CD4-positive, alpha-beta memory T cell (primary cell): ENCODE measurements at regions not wholly inside any gene's neighbourhood (a gene's known extent, or its start where the extent isn't known, plus 50 kb on each side); places are given as distances from the start of the nearest gene placed in this dataset.

Experiments
- CTCF ChIA-PET: fragments of 350-600 bp; sonication (Branson Sonifier 250); formaldehyde crosslinking; loops from one replicate; lab custom pipeline; 2021; ENCODE audit warnings: inconsistent platforms; ENCODE audit not compliant: partially characterized antibody; lab: Charles Lee
- POLR2A ChIA-PET: fragments of 350-600 bp; sonication (Branson Sonifier 250); formaldehyde crosslinking; loops from one replicate; lab custom pipeline; 2021; ENCODE audit not compliant: partially characterized antibody; lab: Charles Lee
- DNase-seq, 5 donors: peaks; one replicate each; pipeline versions ENCODE4 v3.0.0 to v3.0.0-alpha.2; 2020 to 2022; ENCODE audit warnings: mixed read lengths in 1 of 5
- H3K27ac ChIP-seq: one replicate; pipeline ENCODE4 v1.7.0; 2013; ENCODE audit warnings: low read depth, low read length
- H3K27me3 ChIP-seq: 2 replicates; pipeline ENCODE4 v1.7.0; 2013; ENCODE audit warnings: mild to moderate bottlenecking, low read length, moderate library complexity; ENCODE audit not compliant: insufficient read depth
- H3K36me3 ChIP-seq: 2 replicates; pipeline ENCODE4 v1.7.0; 2013; ENCODE audit warnings: mild to moderate bottlenecking, low read length, moderate library complexity; ENCODE audit not compliant: insufficient read depth
- H3K4me1 ChIP-seq: 2 replicates; pipeline ENCODE4 v1.7.0; 2013; ENCODE audit warnings: mild to moderate bottlenecking, low read length, moderate library complexity; ENCODE audit not compliant: insufficient read depth
- H3K4me3 ChIP-seq, 2 donors: one replicate each; pipeline ENCODE4 v1.7.0; 2013; ENCODE audit warnings: low read length in 2 of 2, mild to moderate bottlenecking in 1 of 2
- H3K9me3 ChIP-seq, 2 donors: one replicate each; pipeline ENCODE4 v1.7.0; 2013; ENCODE audit warnings: low read length in 2 of 2, control low read depth in 1 of 2; ENCODE audit not compliant: control insufficient read depth in 1 of 2
- H3K27ac Mint-ChIP-seq, 7 donors: one replicate each; pipeline ENCODE4 v1.8.0; 2020 to 2021; ENCODE audit warnings: mixed read lengths in 7 of 7, mild to moderate bottlenecking in 6 of 7, inconsistent platforms in 3 of 7, moderate library complexity in 3 of 7
- H3K27me3 Mint-ChIP-seq, 2 donors: one replicate each; pipeline ENCODE4 v1.8.0; 2020 to 2021; ENCODE audit warnings: mixed read lengths in 2 of 2
- H3K36me3 Mint-ChIP-seq, 2 donors: one replicate each; pipeline ENCODE4 v1.8.0; 2020 to 2021; ENCODE audit warnings: mixed read lengths in 2 of 2, inconsistent platforms in 1 of 2, mild to moderate bottlenecking in 1 of 2
- H3K4me1 Mint-ChIP-seq, 4 donors: one replicate each; pipeline ENCODE4 v1.8.0; 2020 to 2021; ENCODE audit warnings: mixed read lengths in 4 of 4, mild to moderate bottlenecking in 1 of 4
- H3K4me3 Mint-ChIP-seq, 8 donors: one replicate each; pipeline ENCODE4 v1.8.0; 2020 to 2021; ENCODE audit warnings: mixed read lengths in 8 of 8, mild to moderate bottlenecking in 7 of 8, moderate library complexity in 6 of 8, inconsistent platforms in 3 of 8
- H3K9me3 Mint-ChIP-seq, 8 donors: one replicate each; pipeline ENCODE4 v1.8.0; 2020 to 2021; ENCODE audit warnings: mixed read lengths in 8 of 8, mild to moderate bottlenecking in 5 of 8, inconsistent platforms in 3 of 8, moderate library complexity in 1 of 8
- intact Hi-C: fragments of 100-400 bp; cut with micrococcal nuclease; formaldehyde crosslinking; loops from one replicate; pipeline ENCODE4 v1.15.1; 2023

- H3K27ac ChIP-seq, result no peak overlapping the region
- H3K9me3 ChIP-seq, result no peaks in the 10 kb centered on the region
- Mint-ChIP-seq H3K4me3 (no peak overlapping the region), H3K36me3 (no peaks in the 10 kb centered on the region), H3K9me3 (peaks cover 0 to 7% (median 1%) of the 10 kb centered on the region in 8 donors), H3K27me3 (peaks cover 0 to 3% of the 10 kb centered on the region in 2 donors), H3K27ac (no peak overlapping the region), H3K4me1 (no peaks in the 10 kb centered on the region)
- no peaks in the 10 kb centered on the region for H3K36me3 ChIP-seq
- ChIA-PET CTCF (no interaction called here), POLR2A (no interaction called here)
- H3K4me3 ChIP-seq, result no peak overlapping the region
- no peaks in the 10 kb centered on the region for H3K4me1 ChIP-seq
- intact Hi-C loops, result no loop called here
- H3K27me3 ChIP-seq, result no peaks in the 10 kb centered on the region
- no peak for DNase-seq
These were observed 143.4 kb downstream of the CYRIA start for GRCh38 chr2:16522031-16522831.

- Mint-ChIP-seq H3K4me1 (no peaks in the 10 kb centered on the region), H3K4me3 (no peak overlapping the region)
- intact Hi-C loops, result no loop called here
These were observed 144.7 kb downstream of the CYRIA start for GRCh38 chr2:16520891-16521290.

GRCh38 chr2:16515696-16516095 lies 149.9 kb downstream of the CYRIA start:
- no peaks in the 10 kb centered on the region for H3K9me3 ChIP-seq
- peaks cover 4 to 7% of the 10 kb centered on the region in 2 donors for H3K27me3 Mint-ChIP-seq
- H3K27me3 ChIP-seq, result no peaks in the 10 kb centered on the region
- DNase-seq, result no peak
- H3K4me3 ChIP-seq, result no peak overlapping the region
- CTCF ChIA-PET, result no interaction called here
- H3K36me3 Mint-ChIP-seq, result no peaks in the 10 kb centered on the region
- no peaks in the 10 kb centered on the region for H3K36me3 ChIP-seq
- intact Hi-C loops, result no loop called here
- H3K4me1 Mint-ChIP-seq, result no peaks in the 10 kb centered on the region
- H3K4me3 Mint-ChIP-seq, result no peak overlapping the region
- H3K27ac ChIP-seq, result no peak overlapping the region
- H3K4me1 ChIP-seq, result no peaks in the 10 kb centered on the region
- H3K27ac Mint-ChIP-seq, result no peak overlapping the region
- peaks cover 0 to 4% (median 0%) of the 10 kb centered on the region in 8 donors for H3K9me3 Mint-ChIP-seq
- POLR2A ChIA-PET, result no interaction called here

More at GRCh38 chr2:16520891-16521290, 144.7 kb downstream of the CYRIA start:
- H3K27me3 ChIP-seq, result no peaks in the 10 kb centered on the region
- no peaks in the 10 kb centered on the region for H3K4me1 ChIP-seq
- Mint-ChIP-seq H3K36me3 (no peaks in the 10 kb centered on the region), H3K27me3 (peaks cover 0 to 3% of the 10 kb centered on the region in 2 donors), H3K9me3 (peaks cover 0 to 4% (median 0%) of the 10 kb centered on the region in 8 donors), H3K27ac (no peak overlapping the region)
- no peak for DNase-seq
- POLR2A ChIA-PET, result no interaction called here
- CTCF ChIA-PET, result interaction anchor here (1.0 kb wide), 1 partner anchor 12 kb away, joined by 3 read pairs; no protein-coding TSS in a partner anchor
- no peaks in the 10 kb centered on the region for H3K36me3 ChIP-seq
- H3K4me3 ChIP-seq, result no peak overlapping the region
- no peaks in the 10 kb centered on the region for H3K9me3 ChIP-seq
- H3K27ac ChIP-seq, result no peak overlapping the region

GRCh38 chr2:16513626-16514025 lies 152.0 kb downstream of the CYRIA start:
- H3K36me3 ChIP-seq, result no peaks in the 10 kb centered on the region
- H3K27me3 Mint-ChIP-seq, result peaks cover 13 to 20% of the 10 kb centered on the region in 2 donors
- no peaks in the 10 kb centered on the region for H3K9me3 ChIP-seq
- peaks cover 0 to 4% (median under 1%) of the 10 kb centered on the region in 8 donors for H3K9me3 Mint-ChIP-seq
- H3K4me3 Mint-ChIP-seq, result no peak overlapping the region
- H3K4me3 ChIP-seq, result no peak overlapping the region
- H3K4me1 ChIP-seq, result no peaks in the 10 kb centered on the region
- peaks cover 5% of the 10 kb centered on the region for H3K27me3 ChIP-seq
- no peak overlapping the region for H3K27ac ChIP-seq
- no peaks in the 10 kb centered on the region for H3K4me1 Mint-ChIP-seq
- no peaks in the 10 kb centered on the region for H3K36me3 Mint-ChIP-seq
- intact Hi-C loops, result no loop called here
- no peak for DNase-seq
- CTCF ChIA-PET, result no interaction called here
- H3K27ac Mint-ChIP-seq, result no peak overlapping the region
- POLR2A ChIA-PET, result no interaction called here

DNA sequence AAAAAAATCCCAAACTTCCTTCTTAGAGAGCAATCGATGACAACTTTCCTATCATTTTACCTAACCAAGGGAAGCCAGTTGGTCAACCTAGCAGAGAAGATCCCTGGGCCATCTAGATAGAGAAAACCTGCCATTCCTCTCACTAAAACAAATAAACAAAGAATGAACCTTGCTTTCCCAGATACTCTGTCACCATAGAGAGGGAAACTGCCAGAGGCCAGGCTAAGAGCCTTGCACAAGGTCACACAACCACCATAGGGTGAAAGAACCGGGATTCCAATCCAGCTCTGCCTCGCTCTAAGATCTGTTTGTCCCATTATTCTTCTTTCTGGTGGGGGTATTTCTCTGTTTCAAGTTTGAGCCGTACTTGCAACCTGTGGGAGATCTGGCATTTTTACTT lies 154.6 kb downstream of the CYRIA start:
- Mint-ChIP-seq H3K4me3 (no peak overlapping the region), H3K27me3 (peaks cover 14 to 24% of the 10 kb centered on the region in 2 donors), H3K36me3 (no peaks in the 10 kb centered on the region), H3K27ac (no peak overlapping the region), H3K4me1 (no peaks in the 10 kb centered on the region), H3K9me3 (peaks cover 0 to 4% (median under 1%) of the 10 kb centered on the region in 8 donors)
- intact Hi-C loops, result no loop called here
- Histone ChIP-seq H3K4me3 (no peak overlapping the region), H3K4me1 (no peaks in the 10 kb centered on the region), H3K27me3 (peaks cover 5% of the 10 kb centered on the region), H3K27ac (no peak overlapping the region), H3K36me3 (no peaks in the 10 kb centered on the region), H3K9me3 (no peaks in the 10 kb centered on the region)
- ChIA-PET POLR2A (no interaction called here), CTCF (no interaction called here)
- DNase-seq, result no peak

DNA sequence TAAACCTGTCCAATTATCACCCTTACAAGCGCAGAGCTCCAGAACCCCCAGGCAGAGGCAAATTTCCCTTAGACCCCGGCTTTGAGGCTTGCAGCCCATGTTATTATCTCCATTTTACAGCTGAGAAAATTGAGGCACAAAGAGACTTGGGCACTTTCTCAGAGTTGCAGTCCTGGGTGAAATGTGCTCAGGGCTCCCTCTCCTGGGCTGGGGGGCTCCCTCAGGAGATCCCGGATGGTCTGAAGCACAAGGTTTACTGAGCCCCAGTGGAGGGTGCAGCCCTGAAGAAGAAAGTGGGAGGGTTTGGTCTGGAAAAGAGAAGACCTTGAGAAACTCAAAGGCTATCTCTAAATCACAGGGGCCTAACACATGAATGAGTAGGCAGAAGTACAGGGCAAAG lies 156.6 kb downstream of the CYRIA start:
- H3K27ac ChIP-seq, result no peak overlapping the region

DNA sequence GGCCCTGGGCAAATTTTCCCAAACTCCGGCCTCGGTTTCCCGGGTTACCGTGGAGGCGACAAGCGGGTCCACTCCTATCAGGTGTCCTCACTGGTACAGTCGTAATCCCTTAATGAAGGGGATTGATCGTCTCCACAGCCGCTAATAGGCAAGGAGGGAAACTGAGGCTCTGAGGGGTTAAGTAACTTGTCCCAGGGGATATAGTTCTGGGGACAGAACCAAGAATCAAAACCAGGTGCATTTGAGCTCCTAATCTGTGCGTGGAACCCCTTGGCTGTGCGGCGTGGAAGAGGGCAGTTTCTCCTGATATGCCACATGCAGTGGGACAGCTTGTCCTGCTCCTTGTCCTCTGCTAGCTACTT lies 157.2 kb downstream of the CYRIA start:
- Mint-ChIP-seq H3K4me1 (no peaks in the 10 kb centered on the region), H3K27ac (no peak overlapping the region), H3K4me3 (no peak overlapping the region), H3K36me3 (no peaks in the 10 kb centered on the region), H3K9me3 (peaks cover 0 to 4% (median under 1%) of the 10 kb centered on the region in 8 donors), H3K27me3 (peaks cover 16 to 24% of the 10 kb centered on the region in 2 donors)
- CTCF ChIA-PET, result no interaction called here
- Histone ChIP-seq H3K4me3 (no peak overlapping the region), H3K4me1 (no peaks in the 10 kb centered on the region), H3K27me3 (peaks cover 5% of the 10 kb centered on the region), H3K9me3 (no peaks in the 10 kb centered on the region), H3K36me3 (no peaks in the 10 kb centered on the region), H3K27ac (no peak overlapping the region)
- DNase-seq, result no peak
- POLR2A ChIA-PET, result no interaction called here
- intact Hi-C loops, result no loop called here

More for the DNA sequence above, 156.6 kb downstream of the CYRIA start:
- no peaks in the 10 kb centered on the region for H3K4me1 ChIP-seq
- H3K4me3 ChIP-seq, result no peak overlapping the region
- Mint-ChIP-seq H3K9me3 (peaks cover 0 to 4% (median under 1%) of the 10 kb centered on the region in 8 donors), H3K4me1 (no peaks in the 10 kb centered on the region), H3K4me3 (no peak overlapping the region), H3K27ac (no peak overlapping the region), H3K27me3 (peaks cover 16 to 24% of the 10 kb centered on the region in 2 donors), H3K36me3 (no peaks in the 10 kb centered on the region)
- intact Hi-C loops, result no loop called here
- H3K36me3 ChIP-seq, result no peaks in the 10 kb centered on the region
- POLR2A ChIA-PET, result no interaction called here
- DNase-seq, result no peak
- CTCF ChIA-PET, result no interaction called here
- H3K27me3 ChIP-seq, result peaks cover 5% of the 10 kb centered on the region
- no peaks in the 10 kb centered on the region for H3K9me3 ChIP-seq
